ENCODE measurements at regions not wholly inside any gene's neighbourhood (a gene's known extent, or its start where the extent isn't known, plus 50 kb on each side); places are given as distances from the start of the nearest gene placed in this dataset.

DNA sequence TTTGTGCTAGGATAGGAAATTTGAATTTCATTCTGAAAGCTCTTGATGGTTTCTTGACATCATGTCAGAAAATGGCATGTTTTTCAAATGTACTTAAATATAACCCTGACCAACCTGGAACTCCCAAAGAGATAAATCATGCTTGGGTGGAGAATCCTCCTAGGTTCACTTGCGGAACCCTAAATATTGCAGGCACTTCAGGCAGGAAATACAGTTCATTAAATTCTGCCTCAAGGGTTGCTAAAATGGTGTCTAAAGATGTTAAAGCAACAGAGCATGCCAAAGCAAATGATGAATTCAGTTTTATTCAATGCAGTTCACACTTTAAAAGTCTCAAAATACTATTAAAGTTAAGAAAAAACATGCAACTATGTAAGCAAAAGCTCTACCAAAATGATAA is 415.9 kb downstream of the SLITRK6 start:
- no peak for DNase-seq (ENCODE audit: low spot score)
- POLR2A ChIA-PET (ENCODE audit: low non-redundant PET): no interaction called here
- intact Hi-C loops (cut with micrococcal nuclease; ENCODE audit: unreplicated experiment): no loop called here
- H3K4me1 ChIP-seq (ENCODE audit: insufficient read depth, low read length, poor library complexity, severe bottlenecking): no peaks in the 10 kb centered on the region
- H3K4me3 ChIP-seq (ENCODE audit: low read depth, low read length, poor library complexity, severe bottlenecking): no peak overlapping the region
- H3K9me3 ChIP-seq (ENCODE audit: low read depth, low read length, poor library complexity, severe bottlenecking): no peaks in the 10 kb centered on the region
- no peaks in the 10 kb centered on the region for H3K27me3 ChIP-seq (replicated peaks; ENCODE audit: insufficient read depth, low read depth, low read length, poor library complexity)
- TF ChIP-seq, protein P1, sequence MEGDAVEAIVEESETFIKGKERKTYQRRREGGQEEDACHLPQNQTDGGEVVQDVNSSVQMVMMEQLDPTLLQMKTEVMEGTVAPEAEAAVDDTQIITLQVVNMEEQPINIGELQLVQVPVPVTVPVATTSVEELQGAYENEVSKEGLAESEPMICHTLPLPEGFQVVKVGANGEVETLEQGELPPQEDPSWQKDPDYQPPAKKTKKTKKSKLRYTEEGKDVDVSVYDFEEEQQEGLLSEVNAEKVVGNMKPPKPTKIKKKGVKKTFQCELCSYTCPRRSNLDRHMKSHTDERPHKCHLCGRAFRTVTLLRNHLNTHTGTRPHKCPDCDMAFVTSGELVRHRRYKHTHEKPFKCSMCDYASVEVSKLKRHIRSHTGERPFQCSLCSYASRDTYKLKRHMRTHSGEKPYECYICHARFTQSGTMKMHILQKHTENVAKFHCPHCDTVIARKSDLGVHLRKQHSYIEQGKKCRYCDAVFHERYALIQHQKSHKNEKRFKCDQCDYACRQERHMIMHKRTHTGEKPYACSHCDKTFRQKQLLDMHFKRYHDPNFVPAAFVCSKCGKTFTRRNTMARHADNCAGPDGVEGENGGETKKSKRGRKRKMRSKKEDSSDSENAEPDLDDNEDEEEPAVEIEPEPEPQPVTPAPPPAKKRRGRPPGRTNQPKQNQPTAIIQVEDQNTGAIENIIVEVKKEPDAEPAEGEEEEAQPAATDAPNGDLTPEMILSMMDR (conservative IDR thresholded peaks at IDR 0.05; ENCODE audit: low read depth, low read length): no peak
- no peak for TF ChIP-seq EZH2 (IDR thresholded peaks at IDR 0.05; ENCODE audit: borderline replicate concordance, low read depth, low read length, poor library complexity, severe bottlenecking)
- H3K27ac ChIP-seq (ENCODE audit: low read depth, low read length, poor library complexity, severe bottlenecking): no peak overlapping the region
- CTCF ChIA-PET: no interaction called here
- H3K36me3 ChIP-seq (ENCODE audit: insufficient read depth, low read length, poor library complexity, severe bottlenecking): no peaks in the 10 kb centered on the region
- BruUV-seq (replicated peaks): no TSS peak

DNA sequence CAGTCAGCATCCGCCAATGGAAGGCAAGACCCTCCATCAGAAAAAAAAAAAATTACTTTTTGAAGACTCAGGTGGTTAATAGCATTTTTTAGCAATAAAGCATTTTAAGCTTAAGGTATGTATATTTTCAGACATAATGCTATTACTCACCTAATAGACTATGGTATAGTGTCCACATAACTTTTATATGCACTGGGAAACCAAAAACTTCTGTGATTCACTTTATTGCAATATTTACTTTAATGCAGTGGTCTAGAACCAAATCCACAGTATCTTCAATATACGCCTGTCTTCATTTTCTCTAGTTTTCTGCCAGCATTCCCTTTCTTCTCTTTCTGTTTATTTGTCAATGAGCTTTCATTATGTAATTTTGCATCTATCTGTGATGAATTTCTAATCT is 418.1 kb downstream of the SLITRK6 start:
- Histone ChIP-seq H3K9me3 (ENCODE audit: low read depth, low read length, poor library complexity, severe bottlenecking) (no peaks in the 10 kb centered on the region), H3K36me3 (ENCODE audit: insufficient read depth, low read length, poor library complexity, severe bottlenecking) (no peaks in the 10 kb centered on the region), H3K27me3 (replicated peaks; ENCODE audit: insufficient read depth, low read depth, low read length, poor library complexity) (no peaks in the 10 kb centered on the region), H3K4me3 (ENCODE audit: low read depth, low read length, poor library complexity, severe bottlenecking) (no peak overlapping the region), H3K4me1 (ENCODE audit: insufficient read depth, low read length, poor library complexity, severe bottlenecking) (no peaks in the 10 kb centered on the region), H3K27ac (ENCODE audit: low read depth, low read length, poor library complexity, severe bottlenecking) (no peak overlapping the region)
- DNase-seq (ENCODE audit: low spot score): no peak
- intact Hi-C loops (cut with micrococcal nuclease; ENCODE audit: unreplicated experiment): no loop called here
- ChIA-PET POLR2A (ENCODE audit: low non-redundant PET) (no interaction called here), CTCF (no interaction called here)
- no peak for TF ChIP-seq EZH2 (IDR thresholded peaks at IDR 0.05; ENCODE audit: borderline replicate concordance, low read depth, low read length, poor library complexity, severe bottlenecking)
- TF ChIP-seq, protein P1 (conservative IDR thresholded peaks at IDR 0.05; ENCODE audit: low read depth, low read length): no peak
- no TSS peak for BruUV-seq (replicated peaks)

DNA sequence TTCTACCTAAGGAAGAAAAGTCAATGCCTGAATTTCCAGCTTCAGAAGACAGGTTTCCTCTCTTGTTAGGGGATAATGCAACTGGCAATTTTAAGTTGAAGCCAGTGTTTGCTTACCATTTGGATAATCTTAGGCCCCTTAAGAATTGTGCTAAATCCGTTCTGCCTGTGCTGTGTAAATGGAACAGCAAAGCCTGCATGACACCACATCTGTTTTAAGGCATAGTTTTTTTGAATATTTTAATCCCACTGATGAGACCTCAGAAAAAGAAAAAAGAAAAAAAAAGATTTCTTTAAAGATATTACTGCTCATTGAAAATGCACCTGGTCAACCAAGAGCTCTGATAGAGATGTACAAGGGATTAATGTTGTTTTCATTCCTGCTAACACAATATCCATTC is 419.2 kb downstream of the SLITRK6 start:
- Histone ChIP-seq H3K27me3 (replicated peaks; ENCODE audit: insufficient read depth, low read depth, low read length, poor library complexity) (no peaks in the 10 kb centered on the region), H3K27ac (ENCODE audit: low read depth, low read length, poor library complexity, severe bottlenecking) (no peak overlapping the region), H3K4me3 (ENCODE audit: low read depth, low read length, poor library complexity, severe bottlenecking) (no peak overlapping the region), H3K36me3 (ENCODE audit: insufficient read depth, low read length, poor library complexity, severe bottlenecking) (no peaks in the 10 kb centered on the region), H3K9me3 (ENCODE audit: low read depth, low read length, poor library complexity, severe bottlenecking) (no peaks in the 10 kb centered on the region), H3K4me1 (ENCODE audit: insufficient read depth, low read length, poor library complexity, severe bottlenecking) (no peaks in the 10 kb centered on the region)
- intact Hi-C loops (cut with micrococcal nuclease; ENCODE audit: unreplicated experiment): no loop called here
- BruUV-seq (replicated peaks): no TSS peak
- DNase-seq (ENCODE audit: low spot score): no peak
- ChIA-PET POLR2A (ENCODE audit: low non-redundant PET) (no interaction called here), CTCF (no interaction called here)
- TF ChIP-seq EZH2 (IDR thresholded peaks at IDR 0.05; ENCODE audit: borderline replicate concordance, low read depth, low read length, poor library complexity, severe bottlenecking): no peak
- TF ChIP-seq, protein P1 (conservative IDR thresholded peaks at IDR 0.05; ENCODE audit: low read depth, low read length): no peak
